NB4 (cell line): ENCODE measurements at regions not wholly inside any gene's neighbourhood (a gene's known extent, or its start where the extent isn't known, plus 50 kb on each side); places are given as distances from the start of the nearest gene placed in this dataset.

Experiments
- DNase-seq: peaks from one replicate; pipeline ENCODE4 v3.0.0; 2010; ENCODE audit warnings: low read depth
- H3K4me3 ChIP-seq: one replicate; pipeline ENCODE4 v1.5.1; 2011; ENCODE audit warnings: mild to moderate bottlenecking, low read depth, low read length, moderate library complexity
- CTCF ChIP-seq: IDR thresholded peaks from one replicate; pipeline ENCODE4 v1.5.1; 2012; ENCODE audit warnings: low read depth, low read length
- MYC ChIP-seq: IDR thresholded peaks from 2 replicates; pipeline ENCODE4 v1.6.1; 2011; ENCODE audit warnings: low read depth, low read length
- POLR2A ChIP-seq: IDR thresholded peaks from 2 replicates; pipeline ENCODE4 v1.6.1; 2011; ENCODE audit warnings: mild to moderate bottlenecking; ENCODE audit not compliant: insufficient read length; ENCODE audit errors: extremely low read depth
- TF ChIP-seq, protein P1 (sequence below): IDR thresholded peaks from 2 replicates; pipeline ENCODE4 v1.6.1; 2011; ENCODE audit warnings: low read depth, low read length

DNA sequence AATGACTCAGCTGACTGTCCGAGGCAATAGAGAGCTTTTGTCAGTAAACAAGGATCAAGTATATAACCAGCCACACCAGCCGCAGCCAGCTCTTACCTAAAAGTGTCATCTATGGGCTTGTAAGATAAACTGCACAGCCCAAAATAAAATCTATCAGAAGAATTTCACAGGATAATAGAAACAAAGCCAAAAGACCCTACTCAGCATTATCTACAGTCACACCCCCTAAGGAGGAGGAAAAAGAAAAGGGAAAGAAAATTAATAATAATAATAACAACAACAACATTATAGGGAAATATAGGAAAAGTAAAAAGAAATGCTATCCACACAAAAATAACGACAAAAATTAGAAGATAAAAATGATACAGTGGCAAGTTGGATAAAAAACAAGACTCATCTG lies 1883.8 kb downstream of the OLFM4 start:
- H3K4me3 ChIP-seq = no peak overlapping the region
- TF ChIP-seq CTCF (no peak), POLR2A (no peak), MYC (no peak)
- TF ChIP-seq, protein P1, sequence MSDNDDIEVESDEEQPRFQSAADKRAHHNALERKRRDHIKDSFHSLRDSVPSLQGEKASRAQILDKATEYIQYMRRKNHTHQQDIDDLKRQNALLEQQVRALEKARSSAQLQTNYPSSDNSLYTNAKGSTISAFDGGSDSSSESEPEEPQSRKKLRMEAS = no peak
- DNase-seq = no peak

DNA sequence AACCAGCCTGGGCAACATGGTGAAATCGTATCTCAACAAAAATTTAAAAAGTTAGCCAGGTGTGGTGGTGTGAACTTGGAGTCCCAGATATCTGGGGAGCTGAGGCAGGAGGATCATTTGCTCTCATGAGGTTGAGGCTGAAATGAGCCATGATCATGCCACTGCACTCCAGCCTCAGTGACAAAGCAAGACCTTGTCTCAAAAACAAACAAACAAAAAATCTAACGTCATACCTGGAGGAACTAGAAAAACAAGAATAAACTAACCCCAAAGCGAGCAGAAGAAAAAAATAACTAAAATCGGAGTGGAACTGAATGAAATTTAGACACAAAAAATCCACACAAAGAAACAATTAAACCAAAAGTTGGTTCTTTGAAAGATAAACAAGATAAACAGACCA lies 1885.1 kb downstream of the OLFM4 start:
- TF ChIP-seq MYC = no peak
- TF ChIP-seq, protein P1 = no peak
- TF ChIP-seq POLR2A = no peak
- no peak for TF ChIP-seq CTCF
- DNase-seq = no peak
- no peak overlapping the region for H3K4me3 ChIP-seq

- H3K4me3 ChIP-seq = no peak overlapping the region
- TF ChIP-seq, protein P1 = no peak
- TF ChIP-seq POLR2A (no peak), MYC (no peak), CTCF (no peak)
Measured at GRCh38 chr13:54927538-54927937, 1898.9 kb downstream of the OLFM4 start.

GRCh38 chr13:54928071-54928470 lies 1899.5 kb downstream of the OLFM4 start:
- DNase-seq = no peak
- TF ChIP-seq CTCF (no peak), MYC (no peak), POLR2A (no peak)
- TF ChIP-seq, protein P1 = no peak
- H3K4me3 ChIP-seq = no peak overlapping the region

More at GRCh38 chr13:54927538-54927937, 1898.9 kb downstream of the OLFM4 start:
- no peak for DNase-seq

- no peak overlapping the region for H3K4me3 ChIP-seq
- TF ChIP-seq MYC (no peak), POLR2A (no peak), CTCF (no peak)
- TF ChIP-seq, protein P1 = no peak
- DNase-seq = no peak
Measured at GRCh38 chr13:54934121-54934520, 1905.5 kb downstream of the OLFM4 start.

- TF ChIP-seq MYC (no peak), POLR2A (no peak), CTCF (no peak)
- TF ChIP-seq, protein P1 = no peak
- DNase-seq = no peak
- no peak overlapping the region for H3K4me3 ChIP-seq
Measured at GRCh38 chr13:54945973-54946372, 1917.4 kb downstream of the OLFM4 start.
